SKM-1 (cell line): ENCODE measurements at regions not wholly inside any gene's neighbourhood (a gene's known extent, or its start where the extent isn't known, plus 50 kb on each side); places are given as distances from the start of the nearest gene placed in this dataset.

Source experiments
- DNase-seq: peaks from one replicate; lab custom pipeline; 2025; ENCODE audit not compliant: unreplicated experiment; lab: John Stamatoyannopoulos, UW

GRCh38 chr18:70489571-70489970 lies 200.7 kb downstream of the SOCS6 start:
- DNase-seq, result peak; percentile 38

GRCh38 chr18:70469916-70470315 lies 181.1 kb downstream of the SOCS6 start:
- DNase-seq, result no peak

- no peak for DNase-seq
Measured at GRCh38 chr18:70468861-70469547, 180.2 kb downstream of the SOCS6 start.

- peak; percentile 68 for DNase-seq
Measured at GRCh38 chr18:70464343-70465114, 175.7 kb downstream of the SOCS6 start.

GRCh38 chr18:70463085-70463484 lies 174.2 kb downstream of the SOCS6 start:
- no peak for DNase-seq

GRCh38 chr18:70462078-70462439 lies 173.2 kb downstream of the SOCS6 start:
- no peak for DNase-seq

- DNase-seq, result no peak
Measured at GRCh38 chr18:70461323-70462077, 172.7 kb downstream of the SOCS6 start.

- DNase-seq, result no peak
Measured at GRCh38 chr18:70459731-70460130, 170.9 kb downstream of the SOCS6 start.

- DNase-seq, result no peak
Measured at GRCh38 chr18:70459251-70459650, 170.4 kb downstream of the SOCS6 start.

GRCh38 chr18:70457788-70458187 lies 168.9 kb downstream of the SOCS6 start:
- DNase-seq, result no peak

- no peak for DNase-seq
Measured at GRCh38 chr18:70457223-70457622, 168.4 kb downstream of the SOCS6 start.

GRCh38 chr18:70456376-70456775 lies 167.5 kb downstream of the SOCS6 start:
- no peak for DNase-seq

- no peak for DNase-seq
Measured at GRCh38 chr18:70455731-70456130, 166.9 kb downstream of the SOCS6 start.

- peak; percentile 32 for DNase-seq
Measured at GRCh38 chr18:70454704-70455322, 166.0 kb downstream of the SOCS6 start.

GRCh38 chr18:70453058-70453775 lies 164.4 kb downstream of the SOCS6 start:
- no peak for DNase-seq

GRCh38 chr18:70452501-70452900 lies 163.7 kb downstream of the SOCS6 start:
- DNase-seq, result no peak

GRCh38 chr18:70450426-70451253 lies 161.8 kb downstream of the SOCS6 start:
- DNase-seq, result no peak

- no peak for DNase-seq
Measured at GRCh38 chr18:70448588-70448987, 159.7 kb downstream of the SOCS6 start.

GRCh38 chr18:70446063-70446462 lies 157.2 kb downstream of the SOCS6 start:
- DNase-seq, result no peak

- DNase-seq, result no peak
Measured at GRCh38 chr18:70442933-70443332, 154.1 kb downstream of the SOCS6 start.
